SK-N-SH (cell line): ENCODE measurements at regions not wholly inside any gene's neighbourhood (a gene's known extent, or its start where the extent isn't known, plus 50 kb on each side); places are given as distances from the start of the nearest gene placed in this dataset.

Source experiments
- CTCF ChIA-PET: fragments of 300-600, 350-600 bp; formaldehyde crosslinking; extraction: SDS; loops from one replicate; lab custom pipeline; 2021; lab: Yijun Ruan, JAX
- POLR2A ChIA-PET: fragments of 350-600 bp; sonication (Branson Sonifier 250); formaldehyde crosslinking; extraction: SDS; loops from one replicate; lab custom pipeline; 2020; ENCODE audit warnings: antibody characterized with exemption, inconsistent platforms; lab: Yijun Ruan, JAX
- DNase-seq: peaks from one replicate; pipeline ENCODE4 v3.0.0; 2012
- H2AFZ ChIP-seq: fragments of 200-600 bp; sonication (generic); 2 replicates; pipeline ENCODE4 v1.8.1; 2016; ENCODE audit warnings: antibody characterized with exemption, mild to moderate bottlenecking, low read depth
- H3F3A ChIP-seq: fragments of 200-600 bp; sonication (generic); replicated peaks from 2 replicates; pipeline ENCODE3; 2016; ENCODE audit warnings: antibody characterized with exemption, mild to moderate bottlenecking; ENCODE audit not compliant: insufficient read depth
- H3K27ac ChIP-seq, 2 experiments: fragments of 200-500 bp in 1 of 2; fragments of 200-600 bp in 1 of 2; sonication (Bioruptor generic) in 1 of 2; sonication (generic), shearing (Covaris generic) in 1 of 2; 2 replicates each; pipeline versions ENCODE4 v1.5.1 to v1.6.1; 2014 to 2016; ENCODE audit warnings: low read depth in 2 of 2, inconsistent platforms in 1 of 2, low read length in 1 of 2, mild to moderate bottlenecking in 1 of 2, mixed read lengths in 1 of 2
- H3K27me3 ChIP-seq: fragments of 200-600 bp; sonication (generic), shearing (Covaris generic); 2 replicates; pipeline ENCODE4 v1.6.1; 2016; ENCODE audit warnings: mixed run types; ENCODE audit not compliant: insufficient read depth
- H3K36me3 ChIP-seq, 2 experiments: fragments of 200-500 bp in 1 of 2; fragments of 200-600 bp in 1 of 2; sonication (Bioruptor generic) in 1 of 2; sonication (generic) in 1 of 2; replicated peaks in 1 of 2; 2 replicates each; pipeline versions ENCODE3 to v1.5.1; 2014 to 2016; ENCODE audit warnings: low read length in 1 of 2, mild to moderate bottlenecking in 1 of 2; ENCODE audit not compliant: insufficient read depth in 2 of 2, control insufficient read depth in 1 of 2
- H3K4me1 ChIP-seq, 2 experiments: fragments of 200-500 bp in 1 of 2; fragments of 200-600 bp in 1 of 2; sonication (Bioruptor generic) in 1 of 2; sonication (generic), shearing (Covaris generic) in 1 of 2; 2 replicates each; pipeline versions ENCODE4 v1.5.1 to v1.6.1; 2014 to 2016; ENCODE audit warnings: low read depth in 1 of 2, low read length in 1 of 2, mixed run types in 1 of 2; ENCODE audit not compliant: insufficient read depth in 2 of 2, control insufficient read depth in 1 of 2
- H3K4me2 ChIP-seq: fragments of 200-600 bp; sonication (generic), shearing (Covaris generic); 2 replicates; pipeline ENCODE4 v1.6.1; 2017; ENCODE audit warnings: mixed run types
- H3K4me3 ChIP-seq, 2 experiments: fragments of 200-500 bp in 1 of 2; fragments of 200-600 bp in 1 of 2; sonication (Bioruptor generic) in 1 of 2; sonication (generic), shearing (Covaris generic) in 1 of 2; 2 replicates each; pipeline versions ENCODE4 v1.5.1 to v1.8.1; 2014 to 2016; ENCODE audit warnings: low read depth in 2 of 2, inconsistent platforms in 1 of 2, low read length in 1 of 2, mild to moderate bottlenecking in 1 of 2, mixed read lengths in 1 of 2, moderate library complexity in 1 of 2
- H3K79me2 ChIP-seq: fragments of 200-600 bp; sonication (generic); 2 replicates; pipeline ENCODE4 v1.8.1; 2017; ENCODE audit warnings: mild to moderate bottlenecking; ENCODE audit not compliant: insufficient read depth
- H3K9ac ChIP-seq: fragments of 200-600 bp; sonication (generic); 2 replicates; pipeline ENCODE4 v1.6.1; 2017; ENCODE audit warnings: mixed run types
- H3K9me2 ChIP-seq: fragments of 200-600 bp; sonication (generic); 2 replicates; pipeline ENCODE4 v1.6.1; 2017; ENCODE audit warnings: mixed run types
- H3K9me3 ChIP-seq: fragments of 200-600 bp; sonication (generic); 2 replicates; pipeline ENCODE4 v1.6.1; 2017; ENCODE audit warnings: mixed run types, mild to moderate bottlenecking, moderate library complexity
- H4K20me1 ChIP-seq: fragments of 200-600 bp; sonication (generic); 2 replicates; pipeline ENCODE4 v1.6.1; 2017; ENCODE audit warnings: mild to moderate bottlenecking, mixed run types; ENCODE audit not compliant: insufficient read depth
- CTCF ChIP-seq: fragments of 200-600 bp; sonication (generic); IDR thresholded peaks from 2 replicates; pipeline ENCODE4 v1.6.1; 2017; ENCODE audit warnings: antibody characterized with exemption, mild to moderate bottlenecking, moderate library complexity
- EP300 ChIP-seq, 2 experiments: IDR thresholded peaks; 2 replicates each; pipeline versions ENCODE4 v1.4.0 to v1.6.1; 2012; ENCODE audit warnings: borderline replicate concordance in 1 of 2, low read depth in 1 of 2, low read length in 1 of 2
- FOXJ3 ChIP-seq: sonication (generic); formaldehyde crosslinking; IDR thresholded peaks from 2 replicates; pipeline ENCODE4 v1.5.1; 2020; ENCODE audit warnings: mild to moderate bottlenecking, missing genetic modification reagents
- FOXM1 ChIP-seq: IDR thresholded peaks from 2 replicates; pipeline ENCODE4 v1.4.0; 2012; ENCODE audit warnings: low read depth, mild to moderate bottlenecking
- IRF3 ChIP-seq: fragments of 150-350 bp; IDR thresholded peaks from 2 replicates; pipeline ENCODE4 v1.6.1; 2016; ENCODE audit warnings: mild to moderate bottlenecking, low read depth, low read length
- MEF2A ChIP-seq: IDR thresholded peaks from 2 replicates; pipeline ENCODE4 v1.4.0; 2012; ENCODE audit warnings: low read depth, borderline replicate concordance
- PBX3 ChIP-seq: IDR thresholded peaks from 2 replicates; pipeline ENCODE4; 2012
- POLR2AphosphoS5 ChIP-seq: IDR thresholded peaks from 2 replicates; pipeline ENCODE4 v1.6.1; 2012; ENCODE audit warnings: low read depth, low read length
- RFX5 ChIP-seq: IDR thresholded peaks from 2 replicates; pipeline ENCODE4 v1.6.1; 2012; ENCODE audit warnings: mild to moderate bottlenecking, improper control_type of control experiment, low read length
- SIN3A ChIP-seq: IDR thresholded peaks from 2 replicates; pipeline ENCODE4 v1.6.1; 2012; ENCODE audit warnings: low read depth, mild to moderate bottlenecking, low read length, moderate library complexity, borderline replicate concordance
- TEAD4 ChIP-seq: IDR thresholded peaks from 2 replicates; pipeline ENCODE4 v1.4.0; 2012; ENCODE audit warnings: mild to moderate bottlenecking, borderline replicate concordance; ENCODE audit not compliant: insufficient read depth
- USF1 ChIP-seq: IDR thresholded peaks from 2 replicates; pipeline ENCODE4 v1.4.0; 2012; ENCODE audit warnings: low read depth, borderline replicate concordance
- YY1 ChIP-seq: IDR thresholded peaks from 2 replicates; pipeline ENCODE4 v1.4.0; 2012; ENCODE audit warnings: low read depth, mild to moderate bottlenecking
- WGBS: methylation state at CpG from one replicate; pipeline ENCODE4 v1.1.6; 2017; ENCODE audit warnings: low lambda C conversion rate; 5-methylcytosine and 5-hydroxymethylcytosine counted together

- Histone ChIP-seq H3K27me3 (no peaks in the 10 kb centered on the region), H3F3A (no peaks in the 10 kb centered on the region), H3K4me1 (no peaks in the 10 kb centered on the region), H4K20me1 (no peaks in the 10 kb centered on the region), H3K79me2 (no peaks in the 10 kb centered on the region), H3K9me3 (no peaks in the 10 kb centered on the region), H3K36me3 (no peaks in the 10 kb centered on the region), H3K9ac (no peak overlapping the region), H3K4me3 (no peak overlapping the region), H2AFZ (no peak overlapping the region), H3K9me2 (no peaks in the 10 kb centered on the region), H3K27ac (no peak overlapping the region), H3K4me2 (no peak overlapping the region)
- ChIA-PET CTCF (no interaction called here), POLR2A (no interaction called here)
- 4% methylated on average over 3 of the region's 3 CpGs for WGBS
- TF ChIP-seq POLR2AphosphoS5 = no peak
- TF ChIP-seq USF1 = no peak
- TF ChIP-seq RFX5 = no peak
- TF ChIP-seq EP300 (IDR thresholded peaks at IDR 0.05; ENCODE audit: borderline replicate concordance in 1 of 2, low read depth in 1 of 2, low read length in 1 of 2) = no peak
- TF ChIP-seq FOXJ3 (CRISPR knock-in tag) = no peak
- TF ChIP-seq FOXM1 = no peak
- no peak for DNase-seq
Measured at GRCh38 chr12:74957231-74957630, 252.4 kb downstream of the KCNC2 start.

- H3K9ac ChIP-seq = no peak overlapping the region
Measured at GRCh38 chr12:74957634-74958033, 252.0 kb downstream of the KCNC2 start.

More at GRCh38 chr12:74957634-74958033, 252.0 kb downstream of the KCNC2 start:
- CTCF ChIA-PET = no interaction called here
- Histone ChIP-seq H3K4me2 (no peak overlapping the region), H3K4me3 (no peak overlapping the region), H3K79me2 (no peaks in the 10 kb centered on the region), H3K4me1 (no peaks in the 10 kb centered on the region), H3K36me3 (no peaks in the 10 kb centered on the region), H2AFZ (no peak overlapping the region), H3K9me2 (no peaks in the 10 kb centered on the region)
- TF ChIP-seq POLR2AphosphoS5 (no peak), YY1 (no peak), CTCF (no peak), PBX3 (no peak), TEAD4 (no peak), IRF3 (no peak), MEF2A (no peak), SIN3A (no peak), USF1 (no peak)
- TF ChIP-seq, all 33 proteins: peak for 0
- DNase-seq = no peak
- H3K9me3 ChIP-seq = no peaks in the 10 kb centered on the region
- no peaks in the 10 kb centered on the region for H3F3A ChIP-seq
- POLR2A ChIA-PET = no interaction called here
- no peaks in the 10 kb centered on the region for H4K20me1 ChIP-seq
- no peak overlapping the region for H3K27ac ChIP-seq
- H3K27me3 ChIP-seq = no peaks in the 10 kb centered on the region
